MM.1S (cell line): ENCODE measurements at regions not wholly inside any gene's neighbourhood (a gene's known extent, or its start where the extent isn't known, plus 50 kb on each side); places are given as distances from the start of the nearest gene placed in this dataset.

ENCODE experiments used
- CTCF ChIP-seq: fragments of 300-600 bp; sonication (generic); IDR thresholded peaks from 2 replicates; pipeline ENCODE4 v1.5.1; 2016; ENCODE audit warnings: antibody characterized with exemption, low read length, mixed read lengths
- EZH2phosphoT487 ChIP-seq: fragments of 300-600 bp; sonication (generic); IDR thresholded peaks from 2 replicates; pipeline ENCODE4 v1.6.1; 2018; ENCODE audit warnings: antibody characterized with exemption, low read length

DNA sequence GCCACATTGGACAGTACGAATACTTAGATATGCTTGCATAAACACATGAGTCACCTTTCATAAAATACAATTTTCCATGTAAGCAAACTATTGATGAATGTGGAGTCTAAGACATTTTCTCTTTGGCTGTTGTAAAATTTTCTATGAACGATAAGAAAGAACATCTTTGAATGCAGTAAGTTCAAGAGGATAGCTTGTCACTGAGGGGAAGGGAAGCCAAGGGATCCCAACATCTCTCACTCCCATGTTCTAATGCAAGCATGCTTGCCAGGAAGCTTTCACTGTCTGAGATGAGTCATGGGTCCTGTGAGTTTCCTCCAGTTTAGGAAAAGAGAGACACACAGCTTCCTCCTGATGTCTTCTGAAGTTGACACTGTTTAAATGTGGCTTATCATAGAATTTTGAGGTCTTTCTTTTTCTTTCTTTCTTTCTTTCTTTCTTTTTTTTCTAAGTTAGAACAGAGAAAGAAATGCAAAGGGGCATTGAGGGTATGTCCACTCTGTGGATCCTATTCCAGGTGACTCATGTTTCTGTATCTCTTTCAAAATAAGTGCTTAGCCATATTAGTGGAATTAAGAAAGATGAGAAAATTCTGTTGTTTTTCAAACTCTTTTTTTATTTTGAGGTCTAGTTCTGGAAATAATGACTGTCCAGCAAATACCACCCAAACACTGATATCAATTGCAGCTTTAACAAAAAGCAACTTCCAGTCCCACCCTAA is 146.6 kb downstream of the RDH14 start:
- TF ChIP-seq CTCF: no peak
- TF ChIP-seq EZH2phosphoT487: no peak
